SK-N-SH treated with all-trans-retinoic acid at 6 μM for 48 hours (cell line): ENCODE measurements at regions not wholly inside any gene's neighbourhood (a gene's known extent, or its start where the extent isn't known, plus 50 kb on each side); places are given as distances from the start of the nearest gene placed in this dataset.
"Not testable (repeated sequence)": the region's sequence is repeated elsewhere in the genome, so short reads cannot be mapped to it uniquely, and the experiment has no call there.

Experiments used
- ATAC-seq: fragments of 200-7000 bp; cut with Tn5 transposase; 3 replicates; pipeline ENCODE4 v1.9.1; 2020; ENCODE audit warnings: mild to moderate bottlenecking, moderate library complexity
- BACH2 ChIP-seq: fragments of 250-450 bp; sonication (Bioruptor Pico); IDR thresholded peaks from 2 replicates; pipeline ENCODE4 v1.9.0; 2021; ENCODE audit warnings: mild to moderate bottlenecking, borderline replicate concordance
- ESRRG ChIP-seq: fragments of 250-450 bp; sonication (Bioruptor Pico); IDR thresholded peaks from 2 replicates; pipeline ENCODE4 v1.6.1; 2021; ENCODE audit warnings: mild to moderate bottlenecking
- OSR1 ChIP-seq: fragments of 250-450 bp; sonication (Bioruptor Pico); IDR thresholded peaks from 2 replicates; pipeline ENCODE4 v1.8.0; 2022; ENCODE audit warnings: moderate library complexity, mild to moderate bottlenecking, inconsistent platforms
- PATZ1 ChIP-seq: fragments of 250-450 bp; sonication (Bioruptor Pico); IDR thresholded peaks from 2 replicates; pipeline ENCODE4 v1.8.0; 2020; ENCODE audit warnings: mild to moderate bottlenecking, moderate library complexity, borderline replicate concordance
- POU6F1 ChIP-seq: fragments of 250-450 bp; sonication (Bioruptor Pico); IDR thresholded peaks from 2 replicates; pipeline ENCODE4 v1.8.0; 2021; ENCODE audit warnings: low read depth, mild to moderate bottlenecking, moderate library complexity, borderline replicate concordance
- PPARA ChIP-seq: fragments of 250-450 bp; sonication (Bioruptor Pico); IDR thresholded peaks from 2 replicates; pipeline ENCODE4 v1.5.0; 2020; ENCODE audit warnings: mild to moderate bottlenecking, borderline replicate concordance
- TOX ChIP-seq: fragments of 250-450 bp; sonication (Bioruptor Pico); IDR thresholded peaks from 2 replicates; pipeline ENCODE4 v1.8.0; 2021; ENCODE audit warnings: mild to moderate bottlenecking, moderate library complexity, borderline replicate concordance
- TSHZ2 ChIP-seq: fragments of 250-450 bp; sonication (Bioruptor Pico); IDR thresholded peaks from 2 replicates; pipeline ENCODE4 v1.5.0; 2020; ENCODE audit warnings: mild to moderate bottlenecking, moderate library complexity
- ZFP3 ChIP-seq: fragments of 250-450 bp; sonication (Bioruptor Pico); IDR thresholded peaks from 2 replicates; pipeline ENCODE4 v1.5.0; 2020; ENCODE audit warnings: mild to moderate bottlenecking, moderate library complexity
- ZFP30 ChIP-seq: fragments of 450-650 bp; formaldehyde crosslinking; IDR thresholded peaks from 2 replicates; pipeline ENCODE4 v1.5.0; 2022; ENCODE audit warnings: mild to moderate bottlenecking, moderate library complexity
- ZNF565 ChIP-seq: fragments of 450-650 bp; formaldehyde crosslinking; conservative IDR thresholded peaks from 2 replicates; pipeline ENCODE4 v1.5.0; 2020; ENCODE audit warnings: low read depth, mild to moderate bottlenecking, moderate library complexity
- ZNF8 ChIP-seq: fragments of 450-650 bp; formaldehyde crosslinking; IDR thresholded peaks from 2 replicates; pipeline ENCODE4 v1.5.0; 2020; ENCODE audit warnings: mild to moderate bottlenecking, moderate library complexity
- TF ChIP-seq, protein P1 (sequence below): fragments of 250-450 bp; sonication (Bioruptor Pico); IDR thresholded peaks from 2 replicates; pipeline ENCODE4 v1.5.1; 2021; ENCODE audit warnings: mild to moderate bottlenecking, moderate library complexity

GRCh38 chr10:130353928-130354572 is 217.9 kb downstream of the GLRX3 start:
- ATAC-seq = no peak
- no peak for TF ChIP-seq PATZ1
- no peak for TF ChIP-seq ZFP30 (CRISPR knock-in tag)
- TF ChIP-seq, all 23 proteins: peak for 0

DNA sequence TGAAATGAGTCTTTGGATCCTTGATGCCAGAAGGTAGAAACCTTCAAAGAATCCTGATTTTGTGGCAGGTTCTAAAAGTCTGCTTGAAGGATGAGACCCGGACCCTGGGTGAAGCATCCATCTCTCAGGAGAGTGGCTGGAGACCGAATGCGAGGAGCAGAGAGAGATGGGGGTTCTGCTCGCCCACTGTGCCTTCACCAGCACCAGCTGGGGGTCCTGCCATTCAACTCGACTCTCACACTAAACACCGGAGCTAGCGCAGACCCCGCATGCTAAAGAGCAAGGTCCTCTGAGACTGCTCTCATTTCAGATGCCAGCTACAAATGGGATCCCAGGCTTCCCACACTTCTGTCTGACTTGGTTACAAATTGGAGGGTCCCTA is 218.4 kb downstream of the GLRX3 start:
- no peak for ATAC-seq

GRCh38 chr10:130354976-130355795 is 219.0 kb downstream of the GLRX3 start:
- no peak for ATAC-seq
- TF ChIP-seq, protein P1, sequence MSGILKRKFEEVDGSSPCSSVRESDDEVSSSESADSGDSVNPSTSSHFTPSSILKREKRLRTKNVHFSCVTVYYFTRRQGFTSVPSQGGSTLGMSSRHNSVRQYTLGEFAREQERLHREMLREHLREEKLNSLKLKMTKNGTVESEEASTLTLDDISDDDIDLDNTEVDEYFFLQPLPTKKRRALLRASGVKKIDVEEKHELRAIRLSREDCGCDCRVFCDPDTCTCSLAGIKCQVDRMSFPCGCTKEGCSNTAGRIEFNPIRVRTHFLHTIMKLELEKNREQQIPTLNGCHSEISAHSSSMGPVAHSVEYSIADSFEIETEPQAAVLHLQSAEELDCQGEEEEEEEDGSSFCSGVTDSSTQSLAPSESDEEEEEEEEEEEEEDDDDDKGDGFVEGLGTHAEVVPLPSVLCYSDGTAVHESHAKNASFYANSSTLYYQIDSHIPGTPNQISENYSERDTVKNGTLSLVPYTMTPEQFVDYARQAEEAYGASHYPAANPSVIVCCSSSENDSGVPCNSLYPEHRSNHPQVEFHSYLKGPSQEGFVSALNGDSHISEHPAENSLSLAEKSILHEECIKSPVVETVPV (CRISPR knock-in tag) = no peak
- TF ChIP-seq PPARA (CRISPR knock-in tag) = no peak
- no peak for TF ChIP-seq ZFP30 (CRISPR knock-in tag)
- no peak for TF ChIP-seq OSR1 (CRISPR knock-in tag)
- TF ChIP-seq BACH2 = no peak
- no peak for TF ChIP-seq ZNF565 (CRISPR knock-in tag)
- no peak for TF ChIP-seq PATZ1

More for the DNA sequence above, 218.4 kb downstream of the GLRX3 start:
- TF ChIP-seq ZFP3 = no peak
- TF ChIP-seq TSHZ2 (CRISPR knock-in tag) = no peak
- TF ChIP-seq TOX (CRISPR knock-in tag) = no peak
- TF ChIP-seq PPARA (CRISPR knock-in tag) = no peak
- no peak for TF ChIP-seq ZNF8 (CRISPR knock-in tag)
- no peak for TF ChIP-seq BACH2
- TF ChIP-seq ZNF565 (CRISPR knock-in tag) = no peak
- TF ChIP-seq, all 23 proteins: peak for 0

DNA sequence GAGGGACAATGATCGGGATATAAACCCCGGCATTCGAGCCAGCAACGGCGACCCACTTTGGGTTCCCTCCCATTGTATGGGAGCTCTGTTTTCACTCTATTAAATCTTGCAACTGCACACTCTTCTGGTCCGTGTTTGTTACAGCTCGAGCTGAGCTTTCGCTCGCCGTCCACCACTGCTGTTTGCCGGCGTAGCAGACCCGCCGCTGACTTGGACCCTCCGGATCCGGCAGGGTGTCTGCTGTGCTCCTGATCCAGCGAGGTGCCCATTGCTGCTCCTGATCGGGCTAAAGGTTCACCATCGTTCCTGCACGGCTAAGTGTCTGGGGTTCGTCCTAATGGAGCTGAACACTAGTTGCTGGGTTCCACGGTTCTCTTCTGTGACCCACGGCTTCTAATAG is 220.2 kb downstream of the GLRX3 start:
- ATAC-seq = not testable (repeated sequence)

DNA sequence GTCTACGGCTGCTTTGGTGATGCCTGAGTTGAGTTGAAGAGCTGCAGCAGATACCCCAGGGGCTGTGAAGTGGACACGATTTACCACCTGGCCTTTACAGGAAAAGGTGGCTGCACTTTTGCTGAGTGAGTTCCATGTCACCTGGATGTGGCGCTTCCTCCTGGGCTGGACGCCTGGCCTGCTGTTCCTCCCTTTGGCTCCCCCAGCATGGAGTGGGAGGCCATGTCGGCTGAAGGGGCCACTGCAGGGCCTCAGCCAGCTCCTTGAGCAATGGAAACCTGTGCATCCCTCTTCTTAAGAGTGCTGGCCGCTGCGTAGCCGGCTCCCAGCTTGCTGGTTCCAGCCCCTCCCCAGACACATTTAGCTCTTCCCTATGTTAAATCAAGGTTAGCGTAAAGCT is 221.0 kb downstream of the GLRX3 start:
- TF ChIP-seq ZFP3 (no peak), BACH2 (no peak)
- no peak for ATAC-seq

- ATAC-seq = no peak
- TF ChIP-seq ESRRG = no peak
- TF ChIP-seq POU6F1 = no peak
Observed at GRCh38 chr10:130357951-130358350, 221.8 kb downstream of the GLRX3 start.
